SK-N-SH (cell line): ENCODE measurements at regions not wholly inside any gene's neighbourhood (a gene's known extent, or its start where the extent isn't known, plus 50 kb on each side); places are given as distances from the start of the nearest gene placed in this dataset.

Experiments
- CTCF ChIA-PET: fragments of 300-600, 350-600 bp; formaldehyde crosslinking; extraction: SDS; loops from one replicate; lab custom pipeline; 2021; lab: Yijun Ruan, JAX
- POLR2A ChIA-PET: fragments of 350-600 bp; sonication (Branson Sonifier 250); formaldehyde crosslinking; extraction: SDS; loops from one replicate; lab custom pipeline; 2020; ENCODE audit warnings: antibody characterized with exemption, inconsistent platforms; lab: Yijun Ruan, JAX
- DNase-seq: peaks from one replicate; pipeline ENCODE4 v3.0.0; 2012
- H2AFZ ChIP-seq: fragments of 200-600 bp; sonication (generic); 2 replicates; pipeline ENCODE4 v1.8.1; 2016; ENCODE audit warnings: antibody characterized with exemption, mild to moderate bottlenecking, low read depth
- H3F3A ChIP-seq: fragments of 200-600 bp; sonication (generic); replicated peaks from 2 replicates; pipeline ENCODE3; 2016; ENCODE audit warnings: antibody characterized with exemption, mild to moderate bottlenecking; ENCODE audit not compliant: insufficient read depth
- H3K27ac ChIP-seq, 2 experiments: fragments of 200-500 bp in 1 of 2; fragments of 200-600 bp in 1 of 2; sonication (Bioruptor generic) in 1 of 2; sonication (generic), shearing (Covaris generic) in 1 of 2; 2 replicates each; pipeline versions ENCODE4 v1.5.1 to v1.6.1; 2014 to 2016; ENCODE audit warnings: low read depth in 2 of 2, inconsistent platforms in 1 of 2, low read length in 1 of 2, mild to moderate bottlenecking in 1 of 2, mixed read lengths in 1 of 2
- H3K27me3 ChIP-seq: fragments of 200-600 bp; sonication (generic), shearing (Covaris generic); 2 replicates; pipeline ENCODE4 v1.6.1; 2016; ENCODE audit warnings: mixed run types; ENCODE audit not compliant: insufficient read depth
- H3K36me3 ChIP-seq, 2 experiments: fragments of 200-500 bp in 1 of 2; fragments of 200-600 bp in 1 of 2; sonication (Bioruptor generic) in 1 of 2; sonication (generic) in 1 of 2; replicated peaks in 1 of 2; 2 replicates each; pipeline versions ENCODE3 to v1.5.1; 2014 to 2016; ENCODE audit warnings: low read length in 1 of 2, mild to moderate bottlenecking in 1 of 2; ENCODE audit not compliant: insufficient read depth in 2 of 2, control insufficient read depth in 1 of 2
- H3K4me1 ChIP-seq, 2 experiments: fragments of 200-500 bp in 1 of 2; fragments of 200-600 bp in 1 of 2; sonication (Bioruptor generic) in 1 of 2; sonication (generic), shearing (Covaris generic) in 1 of 2; 2 replicates each; pipeline versions ENCODE4 v1.5.1 to v1.6.1; 2014 to 2016; ENCODE audit warnings: low read depth in 1 of 2, low read length in 1 of 2, mixed run types in 1 of 2; ENCODE audit not compliant: insufficient read depth in 2 of 2, control insufficient read depth in 1 of 2
- H3K4me2 ChIP-seq: fragments of 200-600 bp; sonication (generic), shearing (Covaris generic); 2 replicates; pipeline ENCODE4 v1.6.1; 2017; ENCODE audit warnings: mixed run types
- H3K4me3 ChIP-seq, 2 experiments: fragments of 200-500 bp in 1 of 2; fragments of 200-600 bp in 1 of 2; sonication (Bioruptor generic) in 1 of 2; sonication (generic), shearing (Covaris generic) in 1 of 2; 2 replicates each; pipeline versions ENCODE4 v1.5.1 to v1.8.1; 2014 to 2016; ENCODE audit warnings: low read depth in 2 of 2, inconsistent platforms in 1 of 2, low read length in 1 of 2, mild to moderate bottlenecking in 1 of 2, mixed read lengths in 1 of 2, moderate library complexity in 1 of 2
- H3K79me2 ChIP-seq: fragments of 200-600 bp; sonication (generic); 2 replicates; pipeline ENCODE4 v1.8.1; 2017; ENCODE audit warnings: mild to moderate bottlenecking; ENCODE audit not compliant: insufficient read depth
- H3K9ac ChIP-seq: fragments of 200-600 bp; sonication (generic); 2 replicates; pipeline ENCODE4 v1.6.1; 2017; ENCODE audit warnings: mixed run types
- H3K9me2 ChIP-seq: fragments of 200-600 bp; sonication (generic); 2 replicates; pipeline ENCODE4 v1.6.1; 2017; ENCODE audit warnings: mixed run types
- H3K9me3 ChIP-seq: fragments of 200-600 bp; sonication (generic); 2 replicates; pipeline ENCODE4 v1.6.1; 2017; ENCODE audit warnings: mixed run types, mild to moderate bottlenecking, moderate library complexity
- H4K20me1 ChIP-seq: fragments of 200-600 bp; sonication (generic); 2 replicates; pipeline ENCODE4 v1.6.1; 2017; ENCODE audit warnings: mild to moderate bottlenecking, mixed run types; ENCODE audit not compliant: insufficient read depth
- EP300 ChIP-seq, 2 experiments: IDR thresholded peaks; 2 replicates each; pipeline versions ENCODE4 v1.4.0 to v1.6.1; 2012; ENCODE audit warnings: borderline replicate concordance in 1 of 2, low read depth in 1 of 2, low read length in 1 of 2
- FOXM1 ChIP-seq: IDR thresholded peaks from 2 replicates; pipeline ENCODE4 v1.4.0; 2012; ENCODE audit warnings: low read depth, mild to moderate bottlenecking
- GABPA ChIP-seq: IDR thresholded peaks from 2 replicates; pipeline ENCODE4 v1.4.0; 2012; ENCODE audit warnings: low read depth, mild to moderate bottlenecking
- JUND ChIP-seq: IDR thresholded peaks from 2 replicates; pipeline ENCODE4 v1.4.0; 2012
- MAX ChIP-seq: IDR thresholded peaks from 2 replicates; pipeline ENCODE4 v1.4.0; 2012; ENCODE audit warnings: low read depth
- MXI1 ChIP-seq: IDR thresholded peaks from 2 replicates; pipeline ENCODE4 v1.6.1; 2012; ENCODE audit warnings: mild to moderate bottlenecking, low read depth, low read length, improper control_type of control experiment
- NFIC ChIP-seq: IDR thresholded peaks from 2 replicates; pipeline ENCODE4 v1.4.0; 2012; ENCODE audit warnings: borderline replicate concordance
- NRF1 ChIP-seq: IDR thresholded peaks from 2 replicates; pipeline ENCODE4 v1.6.1; 2012; ENCODE audit warnings: low read depth, mild to moderate bottlenecking, low read length
- PBX3 ChIP-seq: IDR thresholded peaks from 2 replicates; pipeline ENCODE4; 2012
- POLR2AphosphoS5 ChIP-seq: IDR thresholded peaks from 2 replicates; pipeline ENCODE4 v1.6.1; 2012; ENCODE audit warnings: low read depth, low read length
- RCOR1 ChIP-seq: fragments of 150-350 bp; IDR thresholded peaks from 2 replicates; pipeline ENCODE4 v1.6.1; 2017; ENCODE audit warnings: antibody characterized with exemption, low read length
- RFX5 ChIP-seq: IDR thresholded peaks from 2 replicates; pipeline ENCODE4 v1.6.1; 2012; ENCODE audit warnings: mild to moderate bottlenecking, improper control_type of control experiment, low read length
- RXRA ChIP-seq: IDR thresholded peaks from 2 replicates; pipeline ENCODE4 v1.4.0; 2012; ENCODE audit warnings: low read depth, mild to moderate bottlenecking, borderline replicate concordance
- SIN3A ChIP-seq: IDR thresholded peaks from 2 replicates; pipeline ENCODE4 v1.6.1; 2012; ENCODE audit warnings: low read depth, mild to moderate bottlenecking, low read length, moderate library complexity, borderline replicate concordance
- SMC3 ChIP-seq: IDR thresholded peaks from 2 replicates; pipeline ENCODE4 v1.6.1; 2012; ENCODE audit warnings: low read depth, low read length, improper control_type of control experiment
- TCF12 ChIP-seq: IDR thresholded peaks from 2 replicates; pipeline ENCODE4 v1.4.0; 2012
- TEAD4 ChIP-seq: IDR thresholded peaks from 2 replicates; pipeline ENCODE4 v1.4.0; 2012; ENCODE audit warnings: mild to moderate bottlenecking, borderline replicate concordance; ENCODE audit not compliant: insufficient read depth
- USF1 ChIP-seq: IDR thresholded peaks from 2 replicates; pipeline ENCODE4 v1.4.0; 2012; ENCODE audit warnings: low read depth, borderline replicate concordance
- ZBTB33 ChIP-seq: IDR thresholded peaks from 2 replicates; pipeline ENCODE4 v1.4.0; 2012; ENCODE audit warnings: low read depth, borderline replicate concordance
- WGBS: methylation state at CpG from one replicate; pipeline ENCODE4 v1.1.6; 2017; ENCODE audit warnings: low lambda C conversion rate; 5-methylcytosine and 5-hydroxymethylcytosine counted together

GRCh38 chr12:94049718-94050117 lies 98.7 kb upstream of the PLXNC1 start:
- no peak overlapping the region for H3K27ac ChIP-seq
- H3K36me3 ChIP-seq: no peaks in the 10 kb centered on the region
- no peak for TF ChIP-seq MAX
- TF ChIP-seq EP300 (IDR thresholded peaks at IDR 0.05; ENCODE audit: borderline replicate concordance in 1 of 2, low read depth in 1 of 2, low read length in 1 of 2): no peak
- no peak for TF ChIP-seq SIN3A
- TF ChIP-seq TCF12: no peak
- TF ChIP-seq RCOR1: no peak
- TF ChIP-seq TEAD4: no peak
- no peak for TF ChIP-seq FOXM1
- TF ChIP-seq RFX5: no peak
- no peak for TF ChIP-seq NRF1
- TF ChIP-seq USF1: no peak
- TF ChIP-seq POLR2AphosphoS5: no peak
- TF ChIP-seq RXRA: no peak
- TF ChIP-seq ZBTB33: no peak
- TF ChIP-seq MXI1: no peak
- no peak for TF ChIP-seq NFIC
- TF ChIP-seq PBX3: no peak
- no peak for TF ChIP-seq JUND
- TF ChIP-seq SMC3: no peak
- no peak for TF ChIP-seq GABPA
- peaks cover 0 to 4% of the 10 kb centered on the region in 2 experiments; a peak in 1 of 4 replicates for H3K4me1 ChIP-seq
- H3K9ac ChIP-seq: no peak overlapping the region
- H3K9me2 ChIP-seq: no peaks in the 10 kb centered on the region
- no peaks in the 10 kb centered on the region for H3K9me3 ChIP-seq
- peak; percentile 27 for DNase-seq
- POLR2A ChIA-PET: no interaction called here
- H3K4me2 ChIP-seq: no peak overlapping the region
- H3K79me2 ChIP-seq: no peaks in the 10 kb centered on the region
- no peaks in the 10 kb centered on the region for H3F3A ChIP-seq
- H4K20me1 ChIP-seq: no peaks in the 10 kb centered on the region
- CTCF ChIA-PET: interaction anchor here (0.7 to 0.9 kb wide), 2 partner anchors 51 to 948 kb away, joined by 3 read pairs; no protein-coding TSS in a partner anchor
- WGBS: 15% methylated on average over 2 of the region's 2 CpGs
- H3K4me3 ChIP-seq: no peak overlapping the region
- H3K27me3 ChIP-seq: no peaks in the 10 kb centered on the region
- H2AFZ ChIP-seq: no peak overlapping the region
